Esophagus muscularis mucosa (tissue), 4 donors: ENCODE measurements at regions not wholly inside any gene's neighbourhood (a gene's known extent, or its start where the extent isn't known, plus 50 kb on each side); places are given as distances from the start of the nearest gene placed in this dataset.
"Not testable (repeated sequence)": the region's sequence is repeated elsewhere in the genome, so short reads cannot be mapped to it uniquely, and the experiment has no call there.

Experiments
- DNase-seq: peaks from one replicate; pipeline ENCODE4 v3.0.0-alpha.2; 2017; ENCODE audit errors: extremely low spot score
- H3K27ac ChIP-seq, 4 donors: fragments of 200-600 bp; sonication (generic); replicated peaks in 1 of 4; 1 replicate in 3 of 4; 2 replicates in 1 of 4; pipeline ENCODE4 v1.5.1; 2016 to 2019; ENCODE audit warnings: mild to moderate bottlenecking in 1 of 4
- H3K27me3 ChIP-seq, 4 donors: fragments of 200-600 bp; sonication (generic); one replicate each; pipeline versions ENCODE4 v1.5.1 to v1.6.0; 2016 to 2019
- H3K36me3 ChIP-seq, 4 donors: fragments of 200-600 bp; sonication (generic); one replicate each; pipeline ENCODE4 v1.5.1; 2016 to 2019
- H3K4me1 ChIP-seq, 4 donors: fragments of 200-600 bp; sonication (generic); one replicate each; pipeline ENCODE4 v1.5.1; 2016 to 2019
- H3K4me3 ChIP-seq, 4 donors: fragments of 200-600 bp; sonication (generic); 1 replicate in 2 of 4; 2 replicates in 2 of 4; pipeline ENCODE4 v1.5.1; 2016 to 2019; ENCODE audit warnings: mild to moderate bottlenecking in 4 of 4, moderate library complexity in 1 of 4
- H3K9me3 ChIP-seq, 4 donors: fragments of 200-600 bp; sonication (generic); 1 replicate in 3 of 4; 2 replicates in 1 of 4; pipeline ENCODE4 v1.5.1; 2016 to 2019
- EP300 ChIP-seq: sonication (generic); formaldehyde crosslinking; IDR thresholded peaks from one replicate; pipeline ENCODE4 v1.6.1; 2017; ENCODE audit warnings: antibody characterized with exemption
- POLR2A ChIP-seq: fragments of 450-650 bp; IDR thresholded peaks from one replicate; pipeline ENCODE4 v1.6.1; 2017; ENCODE audit warnings: antibody characterized with exemption, moderate library complexity, mild to moderate bottlenecking, low read depth
- POLR2AphosphoS5 ChIP-seq, 2 donors: sonication (generic); formaldehyde crosslinking; IDR thresholded peaks; one replicate each; pipeline ENCODE4 v1.6.1; 2017; ENCODE audit warnings: antibody characterized with exemption in 2 of 2
- WGBS: methylation state at CpG from one replicate; pipeline ENCODE4 v1.1.5; 2018; 5-methylcytosine and 5-hydroxymethylcytosine counted together
- intact Hi-C: fragments of 100-400 bp; cut with DNase I; formaldehyde crosslinking; loops from one replicate; pipeline ENCODE4 v1.15.1; 2023
- TF ChIP-seq, protein P1 (sequence below), 3 experiments: fragments of 200-600 bp in 2 of 3; fragments of 450-650 bp in 1 of 3; sonication (generic) in 2 of 3; IDR thresholded peaks; one replicate each; pipeline ENCODE4 v1.5.1; 2017 to 2019; ENCODE audit warnings: antibody characterized with exemption in 3 of 3, mild to moderate bottlenecking in 2 of 3, moderate library complexity in 1 of 3

- 89% methylated on average over 3 of the region's 3 CpGs for WGBS
- Histone ChIP-seq H3K4me1 (no peaks in the 10 kb centered on the region), H3K36me3 (no peaks in the 10 kb centered on the region), H3K4me3 (no peak overlapping the region), H3K27ac (no peak overlapping the region), H3K27me3 (no peaks in the 10 kb centered on the region), H3K9me3 (no peaks in the 10 kb centered on the region)
- TF ChIP-seq EP300 (no peak), POLR2AphosphoS5 (IDR thresholded peaks at IDR 0.05) (no peak), POLR2A (no peak)
- TF ChIP-seq, protein P1, sequence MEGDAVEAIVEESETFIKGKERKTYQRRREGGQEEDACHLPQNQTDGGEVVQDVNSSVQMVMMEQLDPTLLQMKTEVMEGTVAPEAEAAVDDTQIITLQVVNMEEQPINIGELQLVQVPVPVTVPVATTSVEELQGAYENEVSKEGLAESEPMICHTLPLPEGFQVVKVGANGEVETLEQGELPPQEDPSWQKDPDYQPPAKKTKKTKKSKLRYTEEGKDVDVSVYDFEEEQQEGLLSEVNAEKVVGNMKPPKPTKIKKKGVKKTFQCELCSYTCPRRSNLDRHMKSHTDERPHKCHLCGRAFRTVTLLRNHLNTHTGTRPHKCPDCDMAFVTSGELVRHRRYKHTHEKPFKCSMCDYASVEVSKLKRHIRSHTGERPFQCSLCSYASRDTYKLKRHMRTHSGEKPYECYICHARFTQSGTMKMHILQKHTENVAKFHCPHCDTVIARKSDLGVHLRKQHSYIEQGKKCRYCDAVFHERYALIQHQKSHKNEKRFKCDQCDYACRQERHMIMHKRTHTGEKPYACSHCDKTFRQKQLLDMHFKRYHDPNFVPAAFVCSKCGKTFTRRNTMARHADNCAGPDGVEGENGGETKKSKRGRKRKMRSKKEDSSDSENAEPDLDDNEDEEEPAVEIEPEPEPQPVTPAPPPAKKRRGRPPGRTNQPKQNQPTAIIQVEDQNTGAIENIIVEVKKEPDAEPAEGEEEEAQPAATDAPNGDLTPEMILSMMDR (IDR thresholded peaks at IDR 0.05): no peak
- no peak for DNase-seq
- intact Hi-C loops: no loop called here
Observed at GRCh38 chr5:122693963-122694362, 80.9 kb upstream of the SNX2 start.

DNA sequence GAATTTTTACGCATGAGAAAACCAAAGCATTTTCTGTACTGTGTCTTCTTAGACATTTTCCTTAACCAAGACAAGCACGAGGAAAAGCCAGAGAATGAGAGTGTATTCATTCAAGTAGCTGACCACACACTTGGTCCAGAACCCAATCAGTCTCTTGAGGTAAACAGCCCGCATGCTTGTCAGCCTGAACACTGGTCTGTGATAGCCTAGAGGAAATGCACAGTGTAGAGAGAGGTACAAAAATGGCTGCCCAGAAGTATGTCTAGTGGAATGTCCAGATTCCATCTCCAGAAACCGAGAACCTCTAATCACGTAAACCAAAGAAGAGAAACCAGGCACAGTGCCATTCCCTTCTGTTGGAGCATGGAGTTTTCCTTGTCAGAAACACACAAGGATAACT, 80.0 kb upstream of the SNX2 start:
- Histone ChIP-seq H3K27me3 (no peaks in the 10 kb centered on the region), H3K4me3 (no peak overlapping the region), H3K27ac (no peak overlapping the region), H3K36me3 (no peaks in the 10 kb centered on the region), H3K9me3 (no peaks in the 10 kb centered on the region), H3K4me1 (no peaks in the 10 kb centered on the region)
- no peak for DNase-seq
- intact Hi-C loops: no loop called here
- WGBS: 94% methylated on average over 5 of the region's 5 CpGs
- TF ChIP-seq EP300: no peak

GRCh38 chr5:122696735-122697134, 78.1 kb upstream of the SNX2 start:
- H3K27ac ChIP-seq, intact Hi-C loops, H3K36me3 ChIP-seq, H3K4me1 ChIP-seq, H3K27me3 ChIP-seq, H3K4me3 ChIP-seq, DNase-seq, H3K9me3 ChIP-seq: not testable (repeated sequence)
- WGBS: 89% methylated on average over 4 of the region's 4 CpGs

GRCh38 chr5:122697191-122697590, 77.7 kb upstream of the SNX2 start:
- Histone ChIP-seq H3K4me3 (no peak overlapping the region), H3K27me3 (no peaks in the 10 kb centered on the region), H3K4me1 (no peaks in the 10 kb centered on the region), H3K27ac (no peak overlapping the region), H3K36me3 (no peaks in the 10 kb centered on the region), H3K9me3 (no peaks in the 10 kb centered on the region)
- 85% methylated on average over 2 of the region's 2 CpGs for WGBS
- intact Hi-C loops: no loop called here
- DNase-seq: no peak
- TF ChIP-seq, protein P1 (IDR thresholded peaks at IDR 0.05): no peak
- TF ChIP-seq POLR2A (no peak), POLR2AphosphoS5 (IDR thresholded peaks at IDR 0.05) (no peak), EP300 (no peak)

DNA sequence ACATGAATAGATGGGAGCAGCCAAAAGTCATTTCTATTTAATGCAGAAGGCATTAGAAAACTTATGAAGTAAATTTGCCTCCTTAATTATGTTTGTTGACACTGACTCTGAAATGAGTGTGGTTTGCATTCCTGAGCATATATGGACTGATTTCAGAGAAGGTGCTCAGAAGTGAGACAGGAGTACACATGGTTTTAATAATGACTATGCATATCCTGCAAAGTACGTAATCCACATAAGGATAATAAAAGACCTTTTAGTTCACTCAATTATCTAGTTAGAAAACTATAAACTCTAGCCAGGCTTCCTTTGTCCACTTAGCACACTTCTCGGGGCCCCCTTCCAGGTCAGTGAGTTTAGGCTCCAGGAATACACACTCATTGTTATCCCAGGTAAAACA, 75.7 kb upstream of the SNX2 start:
- Histone ChIP-seq H3K9me3 (no peaks in the 10 kb centered on the region), H3K4me1 (no peaks in the 10 kb centered on the region), H3K27me3 (no peaks in the 10 kb centered on the region), H3K36me3 (no peaks in the 10 kb centered on the region), H3K4me3 (no peak overlapping the region), H3K27ac (no peak overlapping the region)
- WGBS: 81% methylated on average over 2 of the region's 2 CpGs
- no peak for DNase-seq
- intact Hi-C loops: no loop called here
- TF ChIP-seq EP300 (no peak), POLR2AphosphoS5 (IDR thresholded peaks at IDR 0.05) (no peak), POLR2A (no peak)
- TF ChIP-seq, protein P1 (IDR thresholded peaks at IDR 0.05): no peak

DNA sequence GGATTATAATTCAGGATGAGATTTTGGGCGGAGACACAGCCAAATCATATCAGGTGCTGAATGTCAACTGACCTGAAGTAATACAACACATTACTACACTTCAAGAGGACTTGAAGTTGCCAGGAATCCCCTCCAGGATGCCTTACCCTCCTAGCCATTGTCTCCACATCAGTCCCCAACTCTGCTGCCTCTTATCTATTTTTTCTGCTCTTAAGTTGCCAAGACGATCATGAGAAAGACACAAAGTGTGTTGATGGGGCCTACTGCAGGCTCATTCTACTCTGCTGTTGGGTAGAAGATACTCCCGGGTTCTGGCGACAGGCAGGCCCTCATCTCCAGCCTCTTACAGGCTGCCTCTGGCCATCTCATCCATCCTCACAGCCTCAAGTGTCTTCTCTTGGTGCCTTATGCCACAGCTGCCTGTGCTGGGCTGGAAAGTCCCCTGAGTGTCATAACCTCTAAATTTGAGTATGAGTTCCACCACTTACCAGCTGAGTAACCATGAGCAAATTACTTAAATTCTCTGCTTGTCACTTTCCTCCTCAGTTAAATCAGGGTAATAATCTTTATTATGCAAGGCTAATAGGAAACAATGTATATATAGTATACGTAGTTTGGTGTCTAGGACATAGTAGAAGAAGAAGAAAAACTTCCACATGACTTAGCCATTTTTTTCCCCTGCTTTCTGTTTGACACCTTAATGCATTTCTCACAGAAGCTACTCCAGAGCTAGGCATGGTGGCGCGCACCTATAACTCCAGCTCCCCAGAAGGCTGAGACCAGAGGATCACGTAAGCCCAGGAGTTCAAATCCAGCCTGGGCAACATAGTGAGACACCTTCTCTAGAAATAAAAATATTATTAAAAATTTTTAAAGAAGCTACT, 73.0 kb upstream of the SNX2 start:
- Histone ChIP-seq H3K27ac (no peak overlapping the region), H3K9me3 (no peaks in the 10 kb centered on the region), H3K27me3 (no peaks in the 10 kb centered on the region), H3K36me3 (no peaks in the 10 kb centered on the region), H3K4me1 (no peaks in the 10 kb centered on the region), H3K4me3 (no peak overlapping the region)
- intact Hi-C loops: loop anchor here (10.0 kb wide), 1 partner anchor 643 kb away; no protein-coding TSS in a partner anchor
- TF ChIP-seq POLR2A (no peak), EP300 (no peak), POLR2AphosphoS5 (IDR thresholded peaks at IDR 0.05) (no peak)
- TF ChIP-seq, protein P1 (IDR thresholded peaks at IDR 0.05): no peak
- WGBS: 86% methylated on average over 8 of the region's 8 CpGs
- DNase-seq: no peak
